Endothelial cell of umbilical vein (primary cell): ENCODE measurements at regions not wholly inside any gene's neighbourhood (a gene's known extent, or its start where the extent isn't known, plus 50 kb on each side); places are given as distances from the start of the nearest gene placed in this dataset.

ENCODE experiments used
- BruUV-seq: library from RNA; stranded (reverse); fragments of 400-500 nt; replicated peaks from 2 replicates; lab custom pipeline; 2021; lab: Mats Ljungman, UMichigan
- CTCF ChIA-PET: fragments of 300-600, 350-600 bp; sonication (Branson Sonifier 250); formaldehyde crosslinking; loops from one replicate; lab custom pipeline; 2021; ENCODE audit warnings: antibody characterized with exemption, inconsistent platforms; lab: Charles Lee
- POLR2A ChIA-PET: fragments of 300-600, 350-600 bp; sonication (Branson Sonifier 250); formaldehyde crosslinking; loops from one replicate; lab custom pipeline; 2021; ENCODE audit warnings: antibody characterized with exemption, inconsistent platforms; lab: Charles Lee
- DNase-seq: peaks from one replicate; pipeline ENCODE4 v3.0.0-alpha.2; 2011; ENCODE audit warnings: low read depth, low spot score
- FAIRE-seq: peaks from 2 replicates; lab custom pipeline; 2011; peaks lifted over from hg19 to GRCh38; lab: Jason Lieb, UNC
- H2AFZ ChIP-seq: 2 replicates; pipeline ENCODE4 v1.6.0; 2012; ENCODE audit warnings: low read depth, low read length, control low read depth, inconsistent platforms
- H3K27ac ChIP-seq: 2 replicates; pipeline ENCODE4 v1.5.1; 2011; ENCODE audit warnings: low read depth, mild to moderate bottlenecking, control low read depth, low read length, moderate library complexity; ENCODE audit not compliant: insufficient read depth
- H3K27me3 ChIP-seq, 2 experiments: 2 replicates each; pipeline versions ENCODE4 v1.6.0 to v1.6.1; 2011; ENCODE audit warnings: low read length in 2 of 2, mixed read lengths in 1 of 2; ENCODE audit not compliant: control insufficient read depth in 2 of 2, insufficient read depth in 2 of 2
- H3K36me3 ChIP-seq, 2 experiments: 2 replicates in 1 of 2; 3 replicates in 1 of 2; pipeline ENCODE4 v1.5.1; 2011; ENCODE audit warnings: low read length in 2 of 2, mild to moderate bottlenecking in 1 of 2, moderate library complexity in 1 of 2; ENCODE audit not compliant: control insufficient read depth in 2 of 2, insufficient read depth in 2 of 2; ENCODE audit errors: extremely low read depth in 1 of 2
- H3K4me1 ChIP-seq: 3 replicates; pipeline ENCODE4 v1.5.1; 2011; ENCODE audit warnings: mild to moderate bottlenecking, low read length; ENCODE audit not compliant: control insufficient read depth, insufficient read depth; ENCODE audit errors: extremely low read depth
- H3K4me2 ChIP-seq: 2 replicates; pipeline ENCODE4 v1.6.1; 2011; ENCODE audit warnings: low read length, control low read depth, mixed read lengths; ENCODE audit not compliant: insufficient read depth
- H3K4me3 ChIP-seq, 3 experiments: fragments of 200-600 bp in 1 of 3; sonication (generic), shearing (Covaris generic) in 1 of 3; replicated peaks in 1 of 3; 2 replicates each; pipeline ENCODE4 v1.5.1; 2011 to 2016; ENCODE audit warnings: control low read depth in 3 of 3, low read length in 3 of 3, mild to moderate bottlenecking in 2 of 3, inconsistent platforms in 1 of 3, low read depth in 1 of 3, moderate library complexity in 1 of 3; ENCODE audit not compliant: insufficient read depth in 1 of 3
- H3K79me2 ChIP-seq: 2 replicates; pipeline ENCODE4 v1.6.0; 2012; ENCODE audit warnings: low read length, inconsistent platforms; ENCODE audit not compliant: control insufficient read depth, insufficient read depth
- H3K9ac ChIP-seq: replicated peaks from 2 replicates; pipeline ENCODE3; 2011; ENCODE audit warnings: low read length, control low read depth; ENCODE audit not compliant: insufficient read depth; ENCODE audit errors: extremely low read depth
- H3K9me1 ChIP-seq: replicated peaks from 3 replicates; pipeline ENCODE4 v1.6.0; 2011; ENCODE audit warnings: mild to moderate bottlenecking, low read length; ENCODE audit not compliant: control insufficient read depth, insufficient read depth; ENCODE audit errors: extremely low read depth
- H3K9me3 ChIP-seq: replicated peaks from 2 replicates; pipeline ENCODE4 v1.5.1; 2012; ENCODE audit warnings: low read length, inconsistent platforms; ENCODE audit not compliant: control insufficient read depth, insufficient read depth
- H4K20me1 ChIP-seq: replicated peaks from 2 replicates; pipeline ENCODE3; 2011; ENCODE audit warnings: mild to moderate bottlenecking, low read length; ENCODE audit not compliant: control insufficient read depth, insufficient read depth; ENCODE audit errors: extremely low read depth
- CTCF ChIP-seq, 2 donors: IDR thresholded peaks; 1 replicate in 1 of 2; 2 replicates in 1 of 2; pipeline ENCODE4 v1.5.1; 2011; ENCODE audit warnings: low read length in 2 of 2, mild to moderate bottlenecking in 2 of 2, moderate library complexity in 2 of 2, control low read depth in 1 of 2, inconsistent platforms in 1 of 2, low read depth in 1 of 2; ENCODE audit not compliant: insufficient read depth in 1 of 2; ENCODE audit errors: extremely low read depth in 1 of 2
- EZH2 ChIP-seq: IDR thresholded peaks from 2 replicates; pipeline ENCODE4 v1.6.1; 2012; ENCODE audit warnings: borderline replicate concordance, low read depth, mild to moderate bottlenecking, moderate library complexity, low read length, inconsistent platforms; ENCODE audit not compliant: severe bottlenecking
- FOS ChIP-seq: IDR thresholded peaks from 2 replicates; pipeline ENCODE4 v1.6.1; 2011; ENCODE audit warnings: mild to moderate bottlenecking, low read length, moderate library complexity, borderline replicate concordance; ENCODE audit not compliant: insufficient read depth
- GATA2 ChIP-seq: IDR thresholded peaks from 2 replicates; pipeline ENCODE4 v1.7.0; 2011; ENCODE audit warnings: low read depth, mild to moderate bottlenecking, moderate library complexity, mixed read lengths, low read length; ENCODE audit not compliant: insufficient read length, insufficient read depth
- JUN ChIP-seq: IDR thresholded peaks from 2 replicates; pipeline ENCODE4 v1.6.1; 2011; ENCODE audit warnings: borderline replicate concordance, low read depth; ENCODE audit not compliant: insufficient read length, insufficient read depth
- MAX ChIP-seq: IDR thresholded peaks from 2 replicates; pipeline ENCODE4 v1.6.1; 2011; ENCODE audit not compliant: insufficient read depth, insufficient read length
- MYC ChIP-seq: IDR thresholded peaks from one replicate; pipeline ENCODE4 v1.6.1; 2011; ENCODE audit warnings: mild to moderate bottlenecking, low read depth, low read length
- POLR2A ChIP-seq: IDR thresholded peaks from 2 replicates; pipeline ENCODE4 v1.6.1; 2012; ENCODE audit warnings: low read depth, mild to moderate bottlenecking, control low read depth, low read length
- POLR2AphosphoS5 ChIP-seq: IDR thresholded peaks from 2 replicates; pipeline ENCODE4 v1.6.1; 2012; ENCODE audit warnings: low read depth, mild to moderate bottlenecking, control low read depth, low read length, moderate library complexity; ENCODE audit not compliant: insufficient read depth
- dilution Hi-C: fragments of 300-500 bp; cut with MboI; formaldehyde crosslinking; loops from one replicate; pipeline ENCODE4 v1.15.0; 2019; ENCODE audit warnings: low sequenced_read_pairs; ENCODE audit not compliant: extremely low pct_ligation_motif_present
- intact Hi-C: fragments of 100-400 bp; cut with micrococcal nuclease; formaldehyde crosslinking; loops from one replicate; pipeline ENCODE4 v1.10.0; 2022

GRCh38 chr16:64542152-64542551 lies 579.7 kb downstream of the CDH11 start:
- no peaks in the 10 kb centered on the region for H3K9me1 ChIP-seq
- H3K27ac ChIP-seq = no peak overlapping the region
- no peak overlapping the region for H2AFZ ChIP-seq
- H3K4me3 ChIP-seq = no peak overlapping the region
- ChIA-PET POLR2A (no interaction called here), CTCF (no interaction called here)
- H3K4me2 ChIP-seq = no peak overlapping the region
- no peak for DNase-seq
- no peak for FAIRE-seq
- dilution Hi-C loops = no loop called here
- no peaks in the 10 kb centered on the region for H4K20me1 ChIP-seq
- no peak overlapping the region for H3K9ac ChIP-seq
- H3K36me3 ChIP-seq = no peaks in the 10 kb centered on the region
- H3K4me1 ChIP-seq = no peaks in the 10 kb centered on the region
- intact Hi-C loops = no loop called here
- H3K27me3 ChIP-seq = no peaks in the 10 kb centered on the region
- TF ChIP-seq MAX (no peak), JUN (no peak), CTCF (IDR thresholded peaks at IDR 0.05; ENCODE audit: extremely low read depth in 1 of 2, insufficient read depth in 1 of 2, low read depth in 1 of 2, low read length in 2 of 2) (no peak), EZH2 (no peak)
- no TSS peak for BruUV-seq
- no peaks in the 10 kb centered on the region for H3K9me3 ChIP-seq
- H3K79me2 ChIP-seq = no peaks in the 10 kb centered on the region

GRCh38 chr16:64541621-64542020 lies 580.2 kb downstream of the CDH11 start:
- no peak for DNase-seq
- Histone ChIP-seq H3K9ac (no peak overlapping the region), H3K4me2 (no peak overlapping the region), H3K79me2 (no peaks in the 10 kb centered on the region), H3K9me1 (no peaks in the 10 kb centered on the region), H3K36me3 (no peaks in the 10 kb centered on the region), H3K9me3 (no peaks in the 10 kb centered on the region), H3K4me3 (no peak overlapping the region), H4K20me1 (no peaks in the 10 kb centered on the region), H2AFZ (no peak overlapping the region), H3K4me1 (no peaks in the 10 kb centered on the region), H3K27me3 (no peaks in the 10 kb centered on the region), H3K27ac (no peak overlapping the region)
- CTCF ChIA-PET = no interaction called here
- POLR2A ChIA-PET = no interaction called here
- FAIRE-seq = no peak
- intact Hi-C loops (no loop called here), dilution Hi-C loops (no loop called here)
- no TSS peak for BruUV-seq
- no peak for TF ChIP-seq MYC
- no peak for TF ChIP-seq POLR2A
- TF ChIP-seq MAX = no peak
- no peak for TF ChIP-seq POLR2AphosphoS5
- no peak for TF ChIP-seq FOS
- no peak for TF ChIP-seq JUN
- no peak for TF ChIP-seq CTCF (IDR thresholded peaks at IDR 0.05; ENCODE audit: extremely low read depth in 1 of 2, insufficient read depth in 1 of 2, low read depth in 1 of 2, low read length in 2 of 2)
- no peak for TF ChIP-seq GATA2
- TF ChIP-seq EZH2 = no peak
